GM12875 (cell line): ENCODE measurements at regions not wholly inside any gene's neighbourhood (a gene's known extent, or its start where the extent isn't known, plus 50 kb on each side); places are given as distances from the start of the nearest gene placed in this dataset.

Experiments
- H3K4me3 ChIP-seq: one replicate; pipeline ENCODE4 v1.5.1; 2011; ENCODE audit warnings: low read depth, low read length, control low read depth
- TF ChIP-seq, protein P1 (sequence below): IDR thresholded peaks from 2 replicates; pipeline ENCODE4 v1.5.1; 2011; ENCODE audit warnings: low read depth, mild to moderate bottlenecking, control low read depth, inconsistent platforms, low read length, moderate library complexity, borderline replicate concordance; ENCODE audit not compliant: insufficient read depth

GRCh38 chr1:219560856-219561255 lies 52.0 kb downstream of the ZC3H11B start:
- TF ChIP-seq, protein P1, sequence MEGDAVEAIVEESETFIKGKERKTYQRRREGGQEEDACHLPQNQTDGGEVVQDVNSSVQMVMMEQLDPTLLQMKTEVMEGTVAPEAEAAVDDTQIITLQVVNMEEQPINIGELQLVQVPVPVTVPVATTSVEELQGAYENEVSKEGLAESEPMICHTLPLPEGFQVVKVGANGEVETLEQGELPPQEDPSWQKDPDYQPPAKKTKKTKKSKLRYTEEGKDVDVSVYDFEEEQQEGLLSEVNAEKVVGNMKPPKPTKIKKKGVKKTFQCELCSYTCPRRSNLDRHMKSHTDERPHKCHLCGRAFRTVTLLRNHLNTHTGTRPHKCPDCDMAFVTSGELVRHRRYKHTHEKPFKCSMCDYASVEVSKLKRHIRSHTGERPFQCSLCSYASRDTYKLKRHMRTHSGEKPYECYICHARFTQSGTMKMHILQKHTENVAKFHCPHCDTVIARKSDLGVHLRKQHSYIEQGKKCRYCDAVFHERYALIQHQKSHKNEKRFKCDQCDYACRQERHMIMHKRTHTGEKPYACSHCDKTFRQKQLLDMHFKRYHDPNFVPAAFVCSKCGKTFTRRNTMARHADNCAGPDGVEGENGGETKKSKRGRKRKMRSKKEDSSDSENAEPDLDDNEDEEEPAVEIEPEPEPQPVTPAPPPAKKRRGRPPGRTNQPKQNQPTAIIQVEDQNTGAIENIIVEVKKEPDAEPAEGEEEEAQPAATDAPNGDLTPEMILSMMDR = no peak
- no peak overlapping the region for H3K4me3 ChIP-seq

DNA sequence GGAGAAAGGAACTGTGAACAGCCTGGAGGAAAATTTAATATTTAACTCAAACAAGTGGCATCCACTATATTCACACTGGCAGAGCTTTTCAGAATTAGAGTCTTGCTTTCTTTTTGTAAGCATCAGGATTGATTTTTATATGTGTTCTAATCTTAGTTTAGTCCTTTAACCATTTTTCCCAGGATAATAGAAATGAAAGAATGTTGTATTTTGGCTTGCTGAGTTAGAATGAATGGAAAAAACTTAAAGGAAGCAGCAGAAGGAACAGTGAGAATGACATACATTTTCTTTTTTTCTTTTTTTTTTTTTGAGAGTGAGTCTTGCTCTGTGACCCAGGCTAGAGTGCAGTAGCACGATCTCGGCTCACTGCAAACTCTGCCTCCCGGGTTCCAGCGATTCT lies 53.0 kb downstream of the ZC3H11B start:
- H3K4me3 ChIP-seq = no peak overlapping the region
- TF ChIP-seq, protein P1 = no peak

DNA sequence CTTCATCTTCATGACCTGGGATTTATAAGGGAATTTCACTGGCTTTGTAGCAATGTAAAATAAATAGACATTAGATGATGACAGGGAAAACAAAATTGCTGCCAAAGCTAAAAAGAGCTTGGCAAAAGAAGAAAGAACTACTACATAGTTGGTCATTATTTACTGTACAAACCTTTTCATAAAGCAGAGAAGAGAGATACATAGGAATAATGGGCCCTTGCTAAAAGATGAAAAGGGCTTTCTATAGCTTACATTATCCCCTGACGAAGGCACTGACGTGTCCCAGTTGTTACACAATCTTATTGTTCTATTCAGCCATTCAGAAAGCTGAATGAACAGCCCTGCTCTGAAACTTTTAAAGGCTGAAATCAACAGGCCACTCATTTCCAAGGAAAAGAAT lies 57.1 kb downstream of the ZC3H11B start:
- TF ChIP-seq, protein P1 = no peak
- H3K4me3 ChIP-seq = no peak overlapping the region

- TF ChIP-seq, protein P1 = no peak
- H3K4me3 ChIP-seq = no peak overlapping the region
These were observed 57.7 kb downstream of the ZC3H11B start for GRCh38 chr1:219555031-219555692.

- H3K4me3 ChIP-seq = no peak overlapping the region
- TF ChIP-seq, protein P1 = no peak
These were observed 58.9 kb downstream of the ZC3H11B start for GRCh38 chr1:219553934-219554502.

DNA sequence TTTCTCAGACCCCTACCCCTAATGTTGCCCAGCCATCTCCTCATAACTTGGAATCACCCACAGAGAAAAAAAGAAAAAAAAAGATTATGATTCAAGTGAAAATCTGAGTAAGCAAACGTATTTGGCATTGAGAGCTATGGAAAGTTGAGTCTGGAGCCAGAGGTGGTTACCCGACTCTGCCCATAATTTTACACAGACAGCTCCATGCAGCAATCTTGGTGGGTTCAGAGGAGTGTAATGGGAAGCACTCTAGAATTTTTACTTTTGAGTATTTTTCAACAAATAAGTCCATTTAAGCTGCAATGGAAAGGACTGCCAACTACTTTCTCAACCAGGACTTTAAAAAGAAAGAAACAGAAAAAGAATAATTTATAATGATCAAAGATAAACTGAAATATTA lies 62.7 kb downstream of the ZC3H11B start:
- no peak overlapping the region for H3K4me3 ChIP-seq
- TF ChIP-seq, protein P1 = no peak

DNA sequence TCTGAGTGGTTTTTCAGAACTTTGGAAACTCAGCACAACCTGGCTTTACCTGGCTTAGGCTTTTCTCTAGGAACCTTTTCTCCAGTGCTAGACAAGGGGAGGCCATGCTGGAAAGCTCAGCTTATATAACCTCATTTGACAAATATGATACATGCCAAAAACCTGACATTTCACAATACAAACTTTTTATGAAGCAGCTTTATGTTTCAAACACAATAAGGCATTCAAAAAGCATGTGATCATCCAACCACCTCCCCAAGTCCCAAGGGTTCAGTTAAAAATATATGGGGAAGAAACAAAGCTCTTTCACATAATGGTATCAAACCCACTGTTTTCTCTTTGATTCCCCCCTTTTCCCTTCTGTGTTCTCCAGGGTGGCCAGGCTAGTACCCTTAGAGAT lies 63.7 kb downstream of the ZC3H11B start:
- no peak overlapping the region for H3K4me3 ChIP-seq
- TF ChIP-seq, protein P1 = no peak
